ENCODE measurements at regions not wholly inside any gene's neighbourhood (a gene's known extent, or its start where the extent isn't known, plus 50 kb on each side); places are given as distances from the start of the nearest gene placed in this dataset.

DNA sequence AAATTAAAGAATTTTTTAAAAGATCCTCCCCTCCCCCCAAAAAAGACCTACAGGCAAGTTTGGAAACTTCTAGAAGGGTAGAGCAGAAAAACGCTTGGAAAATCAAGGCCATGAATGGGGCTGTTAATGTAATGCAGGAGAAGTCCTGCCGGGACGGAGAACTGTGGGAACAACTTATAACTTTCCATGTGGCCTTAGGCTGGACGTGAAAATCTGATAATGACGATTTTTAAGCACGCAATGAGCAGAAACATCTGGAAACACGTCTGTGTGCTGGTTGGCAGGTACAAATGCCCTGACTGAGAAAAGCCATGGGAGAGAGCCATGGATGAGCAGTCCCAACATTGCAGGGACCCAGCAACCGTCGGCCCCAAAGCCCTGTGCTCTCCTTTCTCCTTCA is 198.7 kb upstream of the RREB1 start:
- Histone ChIP-seq H3K9ac (ENCODE audit: low read length) (no peak overlapping the region), H3K4me3 (ENCODE audit: low read depth, low read length, poor library complexity, severe bottlenecking) (no peak overlapping the region), H3K9me2 (ENCODE audit: low read depth, low read length) (no peaks in the 10 kb centered on the region), H4K20me1 (ENCODE audit: insufficient read depth, low read length) (no peaks in the 10 kb centered on the region), H3K4me1 (ENCODE audit: insufficient read depth, low read length, severe bottlenecking) (no peaks in the 10 kb centered on the region), H3K27me3 (ENCODE audit: insufficient read depth, low read length) (peaks cover 2% of the 10 kb centered on the region; the same call in 1 of the 2 replicates), H2AFZ (ENCODE audit: low read length) (no peak overlapping the region), H3K27ac (ENCODE audit: low read depth, low read length, poor library complexity, severe bottlenecking) (no peak overlapping the region), H3K79me2 (ENCODE audit: insufficient read depth, low read length) (no peaks in the 10 kb centered on the region), H3F3A (ENCODE audit: insufficient read depth, low read length) (no peaks in the 10 kb centered on the region), H3K36me3 (ENCODE audit: insufficient read depth, low read length) (no peaks in the 10 kb centered on the region), H3K9me3 (ENCODE audit: low read length) (no peaks in the 10 kb centered on the region), H3K4me2 (ENCODE audit: low read length) (no peak overlapping the region)
- TF ChIP-seq, protein P1, sequence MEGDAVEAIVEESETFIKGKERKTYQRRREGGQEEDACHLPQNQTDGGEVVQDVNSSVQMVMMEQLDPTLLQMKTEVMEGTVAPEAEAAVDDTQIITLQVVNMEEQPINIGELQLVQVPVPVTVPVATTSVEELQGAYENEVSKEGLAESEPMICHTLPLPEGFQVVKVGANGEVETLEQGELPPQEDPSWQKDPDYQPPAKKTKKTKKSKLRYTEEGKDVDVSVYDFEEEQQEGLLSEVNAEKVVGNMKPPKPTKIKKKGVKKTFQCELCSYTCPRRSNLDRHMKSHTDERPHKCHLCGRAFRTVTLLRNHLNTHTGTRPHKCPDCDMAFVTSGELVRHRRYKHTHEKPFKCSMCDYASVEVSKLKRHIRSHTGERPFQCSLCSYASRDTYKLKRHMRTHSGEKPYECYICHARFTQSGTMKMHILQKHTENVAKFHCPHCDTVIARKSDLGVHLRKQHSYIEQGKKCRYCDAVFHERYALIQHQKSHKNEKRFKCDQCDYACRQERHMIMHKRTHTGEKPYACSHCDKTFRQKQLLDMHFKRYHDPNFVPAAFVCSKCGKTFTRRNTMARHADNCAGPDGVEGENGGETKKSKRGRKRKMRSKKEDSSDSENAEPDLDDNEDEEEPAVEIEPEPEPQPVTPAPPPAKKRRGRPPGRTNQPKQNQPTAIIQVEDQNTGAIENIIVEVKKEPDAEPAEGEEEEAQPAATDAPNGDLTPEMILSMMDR (IDR thresholded peaks at IDR 0.05; ENCODE audit: low read length): no peak
- no peak for TF ChIP-seq EZH2 (IDR thresholded peaks at IDR 0.05; ENCODE audit: borderline replicate concordance, low read length)

- H4K20me1 ChIP-seq (ENCODE audit: insufficient read depth, low read length): no peaks in the 10 kb centered on the region
- H3K27ac ChIP-seq (ENCODE audit: low read depth, low read length, poor library complexity, severe bottlenecking): no peak overlapping the region
- H3F3A ChIP-seq (ENCODE audit: insufficient read depth, low read length): no peaks in the 10 kb centered on the region
- H3K9ac ChIP-seq (ENCODE audit: low read length): no peak overlapping the region
- H3K4me2 ChIP-seq (ENCODE audit: low read length): no peak overlapping the region
- no peaks in the 10 kb centered on the region for H3K9me3 ChIP-seq (ENCODE audit: low read length)
- peaks cover 2% of the 10 kb centered on the region; the same call in 1 of the 2 replicates for H3K27me3 ChIP-seq (ENCODE audit: insufficient read depth, low read length)
- H3K9me2 ChIP-seq (ENCODE audit: low read depth, low read length): no peaks in the 10 kb centered on the region
- H3K4me1 ChIP-seq (ENCODE audit: insufficient read depth, low read length, severe bottlenecking): peaks cover 8% of the 10 kb centered on the region
- TF ChIP-seq, protein P1 (IDR thresholded peaks at IDR 0.05; ENCODE audit: low read length): no peak
- no peak for TF ChIP-seq EZH2 (IDR thresholded peaks at IDR 0.05; ENCODE audit: borderline replicate concordance, low read length)
- H3K79me2 ChIP-seq (ENCODE audit: insufficient read depth, low read length): no peaks in the 10 kb centered on the region
- H3K4me3 ChIP-seq (ENCODE audit: low read depth, low read length, poor library complexity, severe bottlenecking): no peak overlapping the region
- no peaks in the 10 kb centered on the region for H3K36me3 ChIP-seq (ENCODE audit: insufficient read depth, low read length)
- H2AFZ ChIP-seq (ENCODE audit: low read length): no peak overlapping the region
Measured at GRCh38 chr6:6910734-6911295, 196.9 kb upstream of the RREB1 start.

DNA sequence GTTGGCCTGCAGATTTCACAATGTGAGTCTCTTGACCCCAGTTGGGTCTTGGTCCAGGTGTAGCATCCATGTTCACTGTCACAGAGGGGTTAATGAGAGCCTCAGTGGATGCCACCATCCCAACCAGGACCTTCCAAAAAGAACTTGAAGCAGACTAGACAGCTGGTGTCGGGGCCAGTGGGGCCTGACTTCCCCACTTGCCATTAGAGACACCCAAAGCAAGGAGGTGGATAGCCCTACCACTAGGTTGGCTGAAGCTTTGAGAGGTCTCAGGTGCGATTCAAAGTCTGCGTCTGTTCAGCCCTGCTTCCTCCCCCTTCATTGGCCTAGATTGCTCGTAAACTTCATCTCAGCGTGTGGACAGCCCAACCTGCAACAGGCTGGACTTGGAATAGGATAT is 196.4 kb upstream of the RREB1 start:
- peaks cover 9% of the 10 kb centered on the region for H3K4me1 ChIP-seq (ENCODE audit: insufficient read depth, low read length, severe bottlenecking)
- no peak overlapping the region for H3K4me2 ChIP-seq (ENCODE audit: low read length)
- TF ChIP-seq EZH2 (IDR thresholded peaks at IDR 0.05; ENCODE audit: borderline replicate concordance, low read length): no peak
- TF ChIP-seq, protein P1 (IDR thresholded peaks at IDR 0.05; ENCODE audit: low read length): no peak
- no peak overlapping the region for H3K27ac ChIP-seq (ENCODE audit: low read depth, low read length, poor library complexity, severe bottlenecking)
- H3K9me2 ChIP-seq (ENCODE audit: low read depth, low read length): no peaks in the 10 kb centered on the region
- H3K9me3 ChIP-seq (ENCODE audit: low read length): no peaks in the 10 kb centered on the region
- no peak overlapping the region for H2AFZ ChIP-seq (ENCODE audit: low read length)
- H3K9ac ChIP-seq (ENCODE audit: low read length): no peak overlapping the region
- no peaks in the 10 kb centered on the region for H3K36me3 ChIP-seq (ENCODE audit: insufficient read depth, low read length)
- H3K27me3 ChIP-seq (ENCODE audit: insufficient read depth, low read length): peaks cover 2% of the 10 kb centered on the region; the same call in 1 of the 2 replicates
- H3K79me2 ChIP-seq (ENCODE audit: insufficient read depth, low read length): no peaks in the 10 kb centered on the region
- no peak overlapping the region for H3K4me3 ChIP-seq (ENCODE audit: low read depth, low read length, poor library complexity, severe bottlenecking)
- no peaks in the 10 kb centered on the region for H3F3A ChIP-seq (ENCODE audit: insufficient read depth, low read length)
- no peaks in the 10 kb centered on the region for H4K20me1 ChIP-seq (ENCODE audit: insufficient read depth, low read length)
